Epithelial cell of proximal tubule (primary cell): ENCODE measurements at regions not wholly inside any gene's neighbourhood (a gene's known extent, or its start where the extent isn't known, plus 50 kb on each side); places are given as distances from the start of the nearest gene placed in this dataset.

Source experiments
- DNase-seq: peaks from one replicate; pipeline ENCODE4 v3.0.0-alpha.2; 2011; ENCODE audit warnings: low read depth
- H3K4me3 ChIP-seq: 2 replicates; pipeline ENCODE4 v1.5.1; 2011; ENCODE audit warnings: low read depth, mild to moderate bottlenecking, low read length
- TF ChIP-seq, protein P1 (sequence below): conservative IDR thresholded peaks from 2 replicates; pipeline ENCODE4 v1.5.1; 2012; ENCODE audit warnings: low read depth, mild to moderate bottlenecking, low read length

DNA sequence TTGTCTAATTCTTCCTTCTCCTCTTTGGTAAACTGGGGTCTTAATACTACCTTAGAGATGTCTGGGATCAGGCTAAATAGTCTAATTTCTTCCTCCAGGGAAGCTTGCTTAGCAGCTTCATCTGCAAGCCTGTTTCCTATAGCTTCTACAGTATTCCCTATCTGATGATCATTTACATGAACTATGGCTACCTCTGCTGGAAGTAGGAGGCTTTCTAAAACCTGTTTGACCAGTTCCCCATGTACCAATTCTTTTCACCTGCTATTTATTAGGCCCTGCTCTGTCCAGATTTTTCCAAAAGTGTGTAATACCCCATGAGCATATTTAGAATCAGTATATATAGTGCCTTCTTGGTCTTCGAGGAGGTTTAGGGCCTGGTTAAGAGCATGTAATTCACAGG, 619.8 kb downstream of the HINT1 start:
- H3K4me3 ChIP-seq, result no peak overlapping the region
- no peak for DNase-seq
- TF ChIP-seq, protein P1, sequence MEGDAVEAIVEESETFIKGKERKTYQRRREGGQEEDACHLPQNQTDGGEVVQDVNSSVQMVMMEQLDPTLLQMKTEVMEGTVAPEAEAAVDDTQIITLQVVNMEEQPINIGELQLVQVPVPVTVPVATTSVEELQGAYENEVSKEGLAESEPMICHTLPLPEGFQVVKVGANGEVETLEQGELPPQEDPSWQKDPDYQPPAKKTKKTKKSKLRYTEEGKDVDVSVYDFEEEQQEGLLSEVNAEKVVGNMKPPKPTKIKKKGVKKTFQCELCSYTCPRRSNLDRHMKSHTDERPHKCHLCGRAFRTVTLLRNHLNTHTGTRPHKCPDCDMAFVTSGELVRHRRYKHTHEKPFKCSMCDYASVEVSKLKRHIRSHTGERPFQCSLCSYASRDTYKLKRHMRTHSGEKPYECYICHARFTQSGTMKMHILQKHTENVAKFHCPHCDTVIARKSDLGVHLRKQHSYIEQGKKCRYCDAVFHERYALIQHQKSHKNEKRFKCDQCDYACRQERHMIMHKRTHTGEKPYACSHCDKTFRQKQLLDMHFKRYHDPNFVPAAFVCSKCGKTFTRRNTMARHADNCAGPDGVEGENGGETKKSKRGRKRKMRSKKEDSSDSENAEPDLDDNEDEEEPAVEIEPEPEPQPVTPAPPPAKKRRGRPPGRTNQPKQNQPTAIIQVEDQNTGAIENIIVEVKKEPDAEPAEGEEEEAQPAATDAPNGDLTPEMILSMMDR, result no peak

DNA sequence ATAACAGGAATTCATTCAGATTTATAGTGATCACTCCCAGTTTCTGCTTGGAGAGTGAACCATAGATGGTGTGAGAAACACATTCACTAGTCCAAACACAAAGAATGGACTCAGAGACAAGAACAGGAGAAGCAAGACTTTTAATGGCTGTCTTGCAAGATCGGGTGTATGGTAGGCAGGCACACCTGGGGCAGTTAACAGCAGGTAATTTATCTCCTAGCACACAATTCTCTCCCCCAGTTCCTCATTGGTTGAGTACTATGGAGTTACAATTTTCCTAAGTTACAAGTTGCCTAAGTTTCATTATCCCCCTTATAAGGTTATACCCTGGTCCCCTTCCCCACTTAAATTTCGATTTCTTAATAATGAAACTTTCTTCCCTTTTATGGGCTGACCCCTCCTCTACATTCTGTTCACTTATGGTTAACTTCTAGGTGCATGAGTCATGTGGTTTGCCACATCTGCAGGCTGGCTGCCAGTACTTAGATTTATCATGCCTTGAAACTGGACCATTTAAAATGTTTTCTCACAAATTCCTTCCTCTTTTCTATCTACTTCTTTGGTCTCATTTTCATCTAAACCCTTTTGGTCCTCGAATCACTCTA, 623.3 kb downstream of the HINT1 start:
- H3K4me3 ChIP-seq, result no peak overlapping the region
- no peak for DNase-seq
- TF ChIP-seq, protein P1, result no peak

DNA sequence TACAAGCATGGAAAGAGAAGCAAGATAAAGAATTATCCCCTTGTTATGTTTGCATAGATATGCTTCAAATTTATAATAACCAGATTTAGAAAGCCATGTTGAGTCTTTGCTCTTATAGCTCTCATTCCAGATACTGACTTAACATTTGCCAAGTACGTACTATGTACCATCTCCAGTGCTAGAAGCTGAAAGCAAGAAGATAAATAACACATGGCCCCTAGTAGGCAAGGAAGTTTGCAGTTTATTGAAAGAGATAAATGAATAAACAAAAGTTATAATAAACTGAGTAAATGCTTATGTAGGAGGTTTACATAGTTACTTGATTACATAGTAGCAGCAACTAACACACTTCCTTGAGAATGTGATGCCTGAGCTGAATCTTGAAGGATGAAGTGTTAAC, 628.4 kb downstream of the HINT1 start:
- TF ChIP-seq, protein P1, result no peak
- H3K4me3 ChIP-seq, result no peak overlapping the region
- no peak for DNase-seq

DNA sequence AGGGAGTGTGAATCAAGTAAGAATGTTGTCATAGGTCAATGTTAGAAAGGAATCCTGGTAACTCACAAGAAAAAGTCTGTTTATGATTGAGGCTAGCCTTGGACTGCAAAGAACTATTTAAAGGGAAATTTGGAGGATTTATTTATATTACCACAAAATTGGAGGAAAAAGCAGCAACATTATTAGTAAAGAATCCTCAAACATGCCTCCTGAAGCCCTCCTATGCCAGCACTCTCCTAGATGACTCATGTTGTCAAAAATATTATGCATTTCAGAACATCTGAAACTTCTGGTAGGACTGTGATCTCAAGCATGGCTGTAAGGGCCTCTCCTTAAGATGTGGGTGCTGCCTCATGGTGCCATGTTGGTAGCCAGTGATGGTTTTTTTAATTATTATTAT, 628.5 kb downstream of the CHSY3 start:
- TF ChIP-seq, protein P1, result no peak
- DNase-seq, result no peak
- H3K4me3 ChIP-seq, result no peak overlapping the region

DNA sequence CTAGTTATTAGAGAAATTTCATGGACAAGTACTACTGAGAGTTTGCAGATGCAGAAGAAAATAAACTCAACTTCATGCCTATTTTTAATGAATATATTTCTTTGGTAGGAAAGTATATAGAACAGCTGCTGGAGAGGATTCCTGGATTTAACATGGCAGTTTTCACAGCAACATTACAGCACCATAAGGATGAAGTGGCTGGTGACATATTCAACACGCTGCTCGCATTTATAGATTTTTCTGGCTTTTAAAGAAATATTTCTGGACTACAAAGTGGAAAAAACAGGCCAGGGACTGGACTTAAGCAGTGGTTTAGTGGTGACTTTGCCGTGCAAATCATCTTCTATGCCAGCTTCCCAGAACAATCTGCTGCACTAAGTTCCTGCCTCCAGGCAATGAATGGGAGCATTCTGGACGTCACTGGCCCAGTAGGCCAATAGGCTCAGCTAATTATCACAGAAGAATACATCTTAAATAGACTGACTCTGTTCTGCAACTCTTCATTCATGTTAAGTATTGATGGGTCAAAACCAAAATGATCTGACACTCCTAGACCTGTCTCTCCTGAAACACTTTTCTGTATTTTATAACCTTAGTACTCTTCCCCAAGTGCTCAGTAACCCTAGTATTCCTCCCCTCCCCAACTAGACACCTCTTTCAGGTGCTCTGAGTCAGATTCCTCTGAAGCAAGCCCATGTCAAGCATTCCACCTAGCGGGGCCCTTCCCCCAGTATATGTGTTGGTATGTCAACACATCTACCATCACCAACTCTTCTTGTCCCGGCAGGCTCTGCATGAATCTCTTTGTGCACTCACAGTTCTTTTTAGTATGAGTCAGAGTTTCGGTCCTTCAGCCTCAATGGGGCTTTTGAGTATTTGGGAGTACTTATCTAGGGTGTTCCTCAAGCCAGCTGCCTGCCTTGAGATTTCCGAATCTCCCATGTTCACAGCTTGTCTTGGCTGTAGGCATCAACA, 625.5 kb downstream of the CHSY3 start:
- H3K4me3 ChIP-seq, result no peak overlapping the region

DNA sequence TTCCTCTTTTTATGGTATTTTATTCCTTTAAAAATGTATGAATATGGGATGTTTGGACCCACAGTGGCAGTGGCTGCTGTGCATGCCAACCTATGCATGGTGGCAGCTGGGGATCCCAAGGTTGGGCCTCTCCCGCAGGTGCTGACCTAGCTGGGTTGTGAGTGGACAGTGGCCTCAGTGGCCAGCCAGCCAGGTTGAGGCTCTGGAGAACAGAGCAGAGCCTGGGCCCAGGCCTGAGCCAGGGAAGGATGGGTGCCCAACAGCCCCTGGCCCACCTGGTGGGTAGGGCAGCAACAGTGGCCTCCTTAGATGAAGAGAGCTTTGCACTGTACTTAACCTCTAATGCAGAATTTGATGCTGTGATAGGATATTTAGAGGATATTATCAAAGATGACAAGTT, 624.8 kb downstream of the CHSY3 start:
- H3K4me3 ChIP-seq, result no peak overlapping the region
- TF ChIP-seq, protein P1, result no peak
- DNase-seq, result no peak

More for the DNA sequence above, 625.5 kb downstream of the CHSY3 start:
- no peak for DNase-seq
- TF ChIP-seq, protein P1, result no peak
